RWPE2 (cell line): ENCODE measurements at regions not wholly inside any gene's neighbourhood (a gene's known extent, or its start where the extent isn't known, plus 50 kb on each side); places are given as distances from the start of the nearest gene placed in this dataset.

Experiments used
- ATAC-seq: fragments of 200-7000 bp; cut with Tn5 transposase; 3 replicates; pipeline ENCODE4 v1.9.1; 2021; ENCODE audit warnings: low read depth
- DNase-seq: peaks from one replicate; pipeline ENCODE4 v3.0.0-alpha.2; 2020; ENCODE audit warnings: low spot score
- H3K27ac ChIP-seq: fragments of 450-650 bp; 2 replicates; pipeline ENCODE4 v1.5.1; 2017; ENCODE audit warnings: mild to moderate bottlenecking; ENCODE audit not compliant: poor library complexity, severe bottlenecking
- H3K27me3 ChIP-seq: fragments of 250-450 bp; sonication (Bioruptor Pico); 2 replicates; pipeline ENCODE4 v1.5.1; 2021; ENCODE audit warnings: mild to moderate bottlenecking, moderate library complexity; ENCODE audit not compliant: insufficient read depth, poor library complexity, severe bottlenecking
- H3K36me3 ChIP-seq: fragments of 250-450 bp; sonication (Bioruptor Pico); 2 replicates; pipeline ENCODE4 v1.5.1; 2020; ENCODE audit warnings: low read depth, mild to moderate bottlenecking, moderate library complexity
- H3K4me1 ChIP-seq: fragments of 250-450 bp; sonication (Bioruptor Pico); 2 replicates; pipeline ENCODE4 v1.5.1; 2021; ENCODE audit warnings: mild to moderate bottlenecking, moderate library complexity; ENCODE audit not compliant: insufficient read depth, poor library complexity, severe bottlenecking
- H3K4me3 ChIP-seq: fragments of 250-450 bp; sonication (Bioruptor Pico); 2 replicates; pipeline ENCODE4 v1.5.1; 2021; ENCODE audit warnings: mild to moderate bottlenecking, moderate library complexity; ENCODE audit not compliant: severe bottlenecking
- H3K9me3 ChIP-seq: fragments of 250-450 bp; sonication (Bioruptor Pico); 2 replicates; pipeline ENCODE4 v1.5.1; 2021; ENCODE audit warnings: mild to moderate bottlenecking, moderate library complexity; ENCODE audit not compliant: severe bottlenecking
- CTCF ChIP-seq: fragments of 450-650 bp; IDR thresholded peaks from one replicate; pipeline ENCODE4 v1.5.1; 2017; ENCODE audit warnings: mild to moderate bottlenecking, moderate library complexity; ENCODE audit not compliant: poor library complexity, severe bottlenecking

- Histone ChIP-seq H3K4me1 (no peaks in the 10 kb centered on the region), H3K27ac (no peak overlapping the region), H3K27me3 (peaks cover 7% of the 10 kb centered on the region), H3K4me3 (no peak overlapping the region), H3K36me3 (no peaks in the 10 kb centered on the region), H3K9me3 (no peaks in the 10 kb centered on the region)
- no peak for TF ChIP-seq CTCF
- DNase-seq (no peak), ATAC-seq (no peak)
These were observed 50.9 kb upstream of the A1CF start for GRCh38 chr10:50936335-50936734.

GRCh38 chr10:50937230-50937907 lies 51.9 kb upstream of the A1CF start:
- no peaks in the 10 kb centered on the region for H3K9me3 ChIP-seq
- no peak overlapping the region for H3K27ac ChIP-seq
- no peaks in the 10 kb centered on the region for H3K4me1 ChIP-seq
- 0 out of 3 replicates have a peak, but pooled peaks have one; percentile 35 for ATAC-seq
- no peak overlapping the region for H3K4me3 ChIP-seq
- H3K27me3 ChIP-seq: peaks cover 7% of the 10 kb centered on the region
- H3K36me3 ChIP-seq: no peaks in the 10 kb centered on the region
- peak; percentile 77 for TF ChIP-seq CTCF
- no peak for DNase-seq

- Histone ChIP-seq H3K27me3 (peaks cover 7% of the 10 kb centered on the region), H3K4me1 (no peaks in the 10 kb centered on the region), H3K36me3 (no peaks in the 10 kb centered on the region), H3K4me3 (no peak overlapping the region), H3K9me3 (no peaks in the 10 kb centered on the region), H3K27ac (no peak overlapping the region)
- DNase-seq (no peak), ATAC-seq (no peak)
- TF ChIP-seq CTCF: no peak
These were observed 56.2 kb upstream of the A1CF start for GRCh38 chr10:50941629-50942028.

- TF ChIP-seq CTCF: no peak
- no peaks in the 10 kb centered on the region for H3K36me3 ChIP-seq
- no peaks in the 10 kb centered on the region for H3K27me3 ChIP-seq
- no peak for DNase-seq
- H3K9me3 ChIP-seq: no peaks in the 10 kb centered on the region
- no peak for ATAC-seq
- H3K27ac ChIP-seq: no peak overlapping the region
- H3K4me3 ChIP-seq: no peak overlapping the region
- no peaks in the 10 kb centered on the region for H3K4me1 ChIP-seq
These were observed 61.8 kb upstream of the A1CF start for GRCh38 chr10:50946991-50947781.

GRCh38 chr10:50951365-50951764 lies 65.9 kb upstream of the A1CF start:
- Histone ChIP-seq H3K9me3 (no peaks in the 10 kb centered on the region), H3K4me3 (no peak overlapping the region), H3K4me1 (no peaks in the 10 kb centered on the region), H3K27ac (no peak overlapping the region), H3K27me3 (no peaks in the 10 kb centered on the region), H3K36me3 (no peaks in the 10 kb centered on the region)
- ATAC-seq (no peak), DNase-seq (no peak)
- TF ChIP-seq CTCF: no peak
